Esophagus squamous epithelium (tissue), 4 donors: ENCODE measurements at regions not wholly inside any gene's neighbourhood (a gene's known extent, or its start where the extent isn't known, plus 50 kb on each side); places are given as distances from the start of the nearest gene placed in this dataset.

Experiments
- CTCF ChIP-seq, 6 experiments: fragments of 450-650 bp in 4 of 6; fragments of 200-600 bp in 2 of 6; sonication (generic) in 2 of 6; IDR thresholded peaks; one replicate each; pipeline ENCODE4 v1.5.1; 2016 to 2019; ENCODE audit warnings: antibody characterized with exemption in 6 of 6, mild to moderate bottlenecking in 4 of 6, moderate library complexity in 4 of 6
- POLR2A ChIP-seq, 4 donors: fragments of 450-650 bp; IDR thresholded peaks; one replicate each; pipeline ENCODE4 v1.6.1; 2017; ENCODE audit warnings: antibody characterized with exemption in 4 of 4, mild to moderate bottlenecking in 4 of 4, moderate library complexity in 3 of 4

DNA sequence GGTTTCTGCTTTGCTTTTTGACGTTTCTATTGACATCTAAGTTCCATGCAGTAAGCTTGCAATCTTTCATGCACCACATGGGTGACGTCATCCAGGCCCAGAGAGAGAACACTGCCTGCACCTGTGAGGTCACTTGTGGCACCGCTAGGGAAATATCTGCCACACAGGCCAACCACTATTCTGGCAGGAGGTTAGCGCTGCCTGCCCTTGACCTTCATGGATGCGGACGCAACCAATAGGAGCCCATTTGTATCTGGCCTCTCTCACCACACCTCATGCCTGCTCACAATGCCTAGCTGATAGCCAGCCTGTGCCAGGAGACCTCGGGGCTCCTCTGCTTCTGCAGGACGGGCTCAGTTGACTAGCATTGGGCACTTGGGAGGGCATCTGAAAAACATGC is 55.8 kb upstream of the PRR23E start:
- TF ChIP-seq POLR2A (IDR thresholded peaks at IDR 0.05) (no peak), CTCF (IDR thresholded peaks at IDR 0.05) (no peak)
